Nephron (organoid): ENCODE measurements at regions not wholly inside any gene's neighbourhood (a gene's known extent, or its start where the extent isn't known, plus 50 kb on each side); places are given as distances from the start of the nearest gene placed in this dataset.
A peak's percentile ranks its signal among the peaks of the same experiment; 100 is the strongest.

ENCODE experiments used
- H3K27ac Mint-ChIP-seq, 3 experiments: 2 replicates each; pipeline ENCODE4 v1.8.0; 2020; ENCODE audit warnings: mixed read lengths in 3 of 3, mild to moderate bottlenecking in 2 of 3, moderate library complexity in 1 of 3
- H3K27me3 Mint-ChIP-seq: 2 replicates; pipeline ENCODE4 v1.8.0; 2021; ENCODE audit warnings: low read depth, mild to moderate bottlenecking, moderate library complexity, mixed read lengths
- H3K36me3 Mint-ChIP-seq: 2 replicates; pipeline ENCODE4 v1.8.0; 2020; ENCODE audit warnings: low read depth, mixed read lengths
- H3K4me1 Mint-ChIP-seq: 2 replicates; pipeline ENCODE4 v1.8.0; 2020; ENCODE audit warnings: mixed read lengths
- H3K4me3 Mint-ChIP-seq, 3 experiments: 2 replicates each; pipeline ENCODE4 v1.8.0; 2020; ENCODE audit warnings: mild to moderate bottlenecking in 3 of 3, mixed read lengths in 3 of 3, moderate library complexity in 2 of 3
- H3K9me3 Mint-ChIP-seq: 2 replicates; pipeline ENCODE4 v1.8.0; 2020; ENCODE audit warnings: mixed read lengths
- TF ChIP-seq, protein P1 (sequence below), 3 experiments: fragments of 200-600 bp; sonication (generic); IDR thresholded peaks; one replicate each; pipeline ENCODE4 v1.5.0; 2021; ENCODE audit warnings: antibody characterized with exemption in 3 of 3; ENCODE audit not compliant: unreplicated experiment in 3 of 3

DNA sequence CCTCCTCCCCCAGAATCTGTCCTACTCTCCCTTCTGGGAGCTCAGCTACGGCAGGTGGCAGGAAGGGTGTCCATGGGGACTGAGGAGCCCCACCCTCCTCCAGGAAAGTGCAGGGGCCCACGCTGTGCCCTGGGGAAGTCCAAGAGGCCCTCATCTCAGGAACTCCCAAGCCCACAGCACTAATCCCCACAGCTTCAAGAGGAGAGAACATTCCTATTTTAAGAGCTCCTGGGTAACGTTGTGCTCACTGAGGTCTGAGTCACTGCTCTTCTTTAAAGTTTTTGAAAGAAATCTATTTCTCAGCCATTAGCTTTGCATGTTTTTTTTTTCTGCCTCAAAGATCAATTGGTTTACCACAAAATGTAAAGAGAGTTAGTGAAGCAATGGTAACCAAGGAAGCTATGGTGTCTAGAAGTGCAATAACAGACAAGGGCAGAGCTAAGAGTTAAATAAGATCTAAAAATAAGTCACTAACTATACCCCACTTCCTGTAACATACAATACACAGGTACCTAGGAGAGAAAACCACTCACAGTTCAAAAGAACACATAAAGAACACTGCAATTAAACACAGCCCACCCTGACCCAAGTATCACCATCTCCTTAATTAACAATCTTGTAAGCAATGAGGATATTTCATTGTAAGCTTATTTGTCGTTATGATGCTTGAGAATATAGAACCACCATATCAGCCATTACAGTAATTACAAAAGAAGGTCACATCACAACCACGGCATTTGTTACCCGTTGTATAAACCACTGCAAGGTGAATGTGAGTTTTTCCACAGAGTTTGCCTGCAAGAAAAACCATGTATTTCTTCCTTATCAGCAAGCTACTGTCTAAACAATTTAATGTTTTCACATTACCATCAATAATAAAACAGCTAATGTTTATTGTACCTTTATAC lies 382.3 kb upstream of the SLC30A5 start:
- Mint-ChIP-seq H3K36me3 (no peaks in the 10 kb centered on the region), H3K4me3 (no peak overlapping the region)
- TF ChIP-seq, protein P1, sequence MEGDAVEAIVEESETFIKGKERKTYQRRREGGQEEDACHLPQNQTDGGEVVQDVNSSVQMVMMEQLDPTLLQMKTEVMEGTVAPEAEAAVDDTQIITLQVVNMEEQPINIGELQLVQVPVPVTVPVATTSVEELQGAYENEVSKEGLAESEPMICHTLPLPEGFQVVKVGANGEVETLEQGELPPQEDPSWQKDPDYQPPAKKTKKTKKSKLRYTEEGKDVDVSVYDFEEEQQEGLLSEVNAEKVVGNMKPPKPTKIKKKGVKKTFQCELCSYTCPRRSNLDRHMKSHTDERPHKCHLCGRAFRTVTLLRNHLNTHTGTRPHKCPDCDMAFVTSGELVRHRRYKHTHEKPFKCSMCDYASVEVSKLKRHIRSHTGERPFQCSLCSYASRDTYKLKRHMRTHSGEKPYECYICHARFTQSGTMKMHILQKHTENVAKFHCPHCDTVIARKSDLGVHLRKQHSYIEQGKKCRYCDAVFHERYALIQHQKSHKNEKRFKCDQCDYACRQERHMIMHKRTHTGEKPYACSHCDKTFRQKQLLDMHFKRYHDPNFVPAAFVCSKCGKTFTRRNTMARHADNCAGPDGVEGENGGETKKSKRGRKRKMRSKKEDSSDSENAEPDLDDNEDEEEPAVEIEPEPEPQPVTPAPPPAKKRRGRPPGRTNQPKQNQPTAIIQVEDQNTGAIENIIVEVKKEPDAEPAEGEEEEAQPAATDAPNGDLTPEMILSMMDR (IDR thresholded peaks at IDR 0.05; ENCODE audit: unreplicated experiment in 3 of 3): no peak

GRCh38 chr5:68714810-68715209 lies 379.0 kb upstream of the SLC30A5 start:
- H3K9me3 Mint-ChIP-seq: peaks cover 14% of the 10 kb centered on the region
- no peak overlapping the region for H3K4me3 Mint-ChIP-seq
- H3K27me3 Mint-ChIP-seq: peaks cover 7% of the 10 kb centered on the region
- no peaks in the 10 kb centered on the region for H3K36me3 Mint-ChIP-seq
- peaks cover 29% of the 10 kb centered on the region for H3K4me1 Mint-ChIP-seq
- H3K27ac Mint-ChIP-seq: no peak overlapping the region
- TF ChIP-seq, protein P1 (IDR thresholded peaks at IDR 0.05; ENCODE audit: unreplicated experiment in 3 of 3): no peak

More for the DNA sequence above, 382.3 kb upstream of the SLC30A5 start:
- H3K27ac Mint-ChIP-seq: peak overlapping the region; percentile 23 to 79 (median 62)
- H3K27me3 Mint-ChIP-seq: peaks cover 1% of the 10 kb centered on the region
- H3K4me1 Mint-ChIP-seq: peaks cover 59% of the 10 kb centered on the region
- peaks cover 6% of the 10 kb centered on the region for H3K9me3 Mint-ChIP-seq

DNA sequence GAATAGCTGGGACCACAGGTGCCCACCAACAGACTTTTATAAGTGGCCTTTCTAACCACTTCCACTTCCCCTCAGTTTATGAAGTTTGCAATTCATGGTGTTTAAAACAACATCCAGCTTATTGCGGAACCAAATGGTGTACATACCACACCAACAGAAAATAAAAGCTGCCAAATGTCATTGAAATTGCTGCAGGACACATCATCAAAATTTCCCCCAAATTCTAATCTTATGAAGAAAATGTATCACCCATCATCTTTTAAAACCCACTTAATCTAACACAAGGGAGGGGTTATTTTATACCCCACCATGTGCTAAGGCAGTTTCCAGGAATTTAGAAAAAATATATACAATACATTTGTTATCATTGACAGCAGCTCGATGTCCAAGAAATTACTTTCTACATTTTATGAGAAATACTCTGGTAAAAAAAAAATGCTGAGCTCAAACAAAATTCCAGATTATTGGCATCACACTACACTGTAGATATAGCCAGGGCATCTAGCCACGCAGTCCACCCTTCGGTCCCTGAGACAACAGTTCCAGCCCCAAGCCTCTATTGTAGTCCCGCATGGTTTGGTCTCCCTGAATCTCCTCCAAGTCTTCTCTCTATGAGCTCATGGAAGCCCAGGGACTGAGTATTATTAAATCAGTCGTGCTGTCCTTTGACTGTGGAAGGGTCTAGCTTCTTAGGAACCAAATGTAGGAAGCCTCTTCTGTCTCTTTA lies 372.8 kb upstream of the SLC30A5 start:
- no peaks in the 10 kb centered on the region for H3K36me3 Mint-ChIP-seq
- peaks cover 11% of the 10 kb centered on the region for H3K4me1 Mint-ChIP-seq
- no peak overlapping the region for H3K4me3 Mint-ChIP-seq
- TF ChIP-seq, protein P1 (IDR thresholded peaks at IDR 0.05; ENCODE audit: unreplicated experiment in 3 of 3): no peak
- H3K9me3 Mint-ChIP-seq: peaks cover 17% of the 10 kb centered on the region
- H3K27ac Mint-ChIP-seq: no peak overlapping the region
- H3K27me3 Mint-ChIP-seq: peaks cover 11% of the 10 kb centered on the region

- peaks cover 24% of the 10 kb centered on the region for H3K4me1 Mint-ChIP-seq
- H3K9me3 Mint-ChIP-seq: peaks cover 10% of the 10 kb centered on the region
- peaks cover 8% of the 10 kb centered on the region for H3K27me3 Mint-ChIP-seq
- TF ChIP-seq, protein P1 (IDR thresholded peaks at IDR 0.05; ENCODE audit: unreplicated experiment in 3 of 3): no peak
- no peak overlapping the region for H3K27ac Mint-ChIP-seq
- H3K36me3 Mint-ChIP-seq: no peaks in the 10 kb centered on the region
- no peak overlapping the region for H3K4me3 Mint-ChIP-seq
Measured at GRCh38 chr5:68722357-68722756, 371.5 kb upstream of the SLC30A5 start.

DNA sequence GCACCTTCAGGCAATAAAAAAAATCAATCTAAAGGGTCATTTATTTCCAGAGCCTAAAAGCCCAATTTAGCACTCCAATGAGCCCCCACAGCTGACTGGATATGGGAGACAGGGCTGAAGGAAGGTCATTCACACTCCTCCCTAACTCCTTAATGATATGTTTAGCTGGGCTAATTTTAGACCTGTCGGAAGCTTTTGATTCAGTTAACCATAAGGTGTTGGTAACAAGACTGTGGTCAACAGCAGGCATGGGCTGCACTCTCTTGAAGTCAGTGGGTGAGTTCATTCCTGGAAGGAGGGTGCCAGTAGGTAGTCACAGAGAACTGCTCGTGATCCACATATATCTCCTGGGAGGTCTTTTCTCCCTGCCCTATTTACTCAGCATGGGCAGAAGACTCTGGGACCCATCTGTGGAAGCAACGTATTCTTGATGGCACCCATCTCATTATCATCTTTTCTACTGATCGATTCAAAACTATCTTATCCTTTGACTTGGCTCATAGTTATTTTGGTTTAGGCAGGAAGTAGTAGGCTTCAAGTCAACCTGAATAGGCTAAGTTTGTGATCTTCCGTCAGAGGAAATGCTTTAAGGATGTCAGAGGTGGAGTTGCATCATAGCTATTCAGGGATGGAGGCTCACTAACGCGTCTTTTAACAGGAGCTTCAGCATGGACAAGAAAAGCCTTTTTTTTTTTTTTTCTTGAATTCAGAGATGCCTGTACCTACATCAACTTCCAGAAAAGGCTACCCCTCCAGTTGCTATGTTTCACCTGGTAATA lies 367.7 kb upstream of the SLC30A5 start:
- Mint-ChIP-seq H3K4me1 (peaks cover 44% of the 10 kb centered on the region), H3K27me3 (peaks cover 4% of the 10 kb centered on the region), H3K36me3 (no peaks in the 10 kb centered on the region), H3K9me3 (peaks cover 5% of the 10 kb centered on the region), H3K4me3 (peak overlapping the region in 1 of 3 experiments; percentile 26), H3K27ac (no peak overlapping the region)
- TF ChIP-seq, protein P1 (IDR thresholded peaks at IDR 0.05; ENCODE audit: unreplicated experiment in 3 of 3): no peak
